Suprapubic skin (tissue), 3 donors: ENCODE measurements at regions not wholly inside any gene's neighbourhood (a gene's known extent, or its start where the extent isn't known, plus 50 kb on each side); places are given as distances from the start of the nearest gene placed in this dataset.

Source experiments
- POLR2A ChIP-seq, 2 donors: fragments of 450-650 bp; IDR thresholded peaks; one replicate each; pipeline ENCODE4 v1.6.1; 2017; ENCODE audit warnings: antibody characterized with exemption in 2 of 2, mild to moderate bottlenecking in 2 of 2, moderate library complexity in 2 of 2
- TF ChIP-seq, protein P1 (sequence below), 2 donors: fragments of 200-600 bp in 1 of 2; fragments of 450-650 bp in 1 of 2; sonication (generic) in 1 of 2; IDR thresholded peaks; one replicate each; pipeline ENCODE4 v1.5.1; 2016 to 2019; ENCODE audit warnings: antibody characterized with exemption in 2 of 2, mild to moderate bottlenecking in 1 of 2, moderate library complexity in 1 of 2

DNA sequence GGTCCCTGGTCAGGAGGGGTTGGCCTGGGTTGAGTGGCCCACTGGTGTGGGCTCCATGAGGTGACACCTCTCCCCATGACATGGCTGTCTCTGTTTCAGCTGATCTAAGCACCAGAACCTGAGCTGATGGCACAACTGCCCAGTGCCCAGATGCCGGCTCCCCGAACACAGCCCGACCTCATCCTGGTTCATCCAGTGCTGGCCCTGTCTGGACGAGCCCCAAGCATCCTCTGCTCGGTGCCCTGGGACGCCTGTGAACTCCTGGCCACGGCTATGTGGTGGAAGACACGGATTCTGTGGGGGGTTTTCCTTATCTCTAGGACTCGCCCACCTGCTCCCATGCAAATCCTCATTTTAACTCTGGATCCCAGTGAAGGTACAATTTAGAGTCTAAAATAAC, 389.2 kb downstream of the SHANK2 start:
- TF ChIP-seq, protein P1, sequence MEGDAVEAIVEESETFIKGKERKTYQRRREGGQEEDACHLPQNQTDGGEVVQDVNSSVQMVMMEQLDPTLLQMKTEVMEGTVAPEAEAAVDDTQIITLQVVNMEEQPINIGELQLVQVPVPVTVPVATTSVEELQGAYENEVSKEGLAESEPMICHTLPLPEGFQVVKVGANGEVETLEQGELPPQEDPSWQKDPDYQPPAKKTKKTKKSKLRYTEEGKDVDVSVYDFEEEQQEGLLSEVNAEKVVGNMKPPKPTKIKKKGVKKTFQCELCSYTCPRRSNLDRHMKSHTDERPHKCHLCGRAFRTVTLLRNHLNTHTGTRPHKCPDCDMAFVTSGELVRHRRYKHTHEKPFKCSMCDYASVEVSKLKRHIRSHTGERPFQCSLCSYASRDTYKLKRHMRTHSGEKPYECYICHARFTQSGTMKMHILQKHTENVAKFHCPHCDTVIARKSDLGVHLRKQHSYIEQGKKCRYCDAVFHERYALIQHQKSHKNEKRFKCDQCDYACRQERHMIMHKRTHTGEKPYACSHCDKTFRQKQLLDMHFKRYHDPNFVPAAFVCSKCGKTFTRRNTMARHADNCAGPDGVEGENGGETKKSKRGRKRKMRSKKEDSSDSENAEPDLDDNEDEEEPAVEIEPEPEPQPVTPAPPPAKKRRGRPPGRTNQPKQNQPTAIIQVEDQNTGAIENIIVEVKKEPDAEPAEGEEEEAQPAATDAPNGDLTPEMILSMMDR (IDR thresholded peaks at IDR 0.05): no peak
- no peak for TF ChIP-seq POLR2A (IDR thresholded peaks at IDR 0.05)
